ENCODE measurements at regions not wholly inside any gene's neighbourhood (a gene's known extent, or its start where the extent isn't known, plus 50 kb on each side); places are given as distances from the start of the nearest gene placed in this dataset.

GRCh38 chr5:85823462-85824426 lies 794.0 kb upstream of the COX7C start:
- H3K4me3 ChIP-seq (ENCODE audit: low read depth, low read length), result no peak overlapping the region

DNA sequence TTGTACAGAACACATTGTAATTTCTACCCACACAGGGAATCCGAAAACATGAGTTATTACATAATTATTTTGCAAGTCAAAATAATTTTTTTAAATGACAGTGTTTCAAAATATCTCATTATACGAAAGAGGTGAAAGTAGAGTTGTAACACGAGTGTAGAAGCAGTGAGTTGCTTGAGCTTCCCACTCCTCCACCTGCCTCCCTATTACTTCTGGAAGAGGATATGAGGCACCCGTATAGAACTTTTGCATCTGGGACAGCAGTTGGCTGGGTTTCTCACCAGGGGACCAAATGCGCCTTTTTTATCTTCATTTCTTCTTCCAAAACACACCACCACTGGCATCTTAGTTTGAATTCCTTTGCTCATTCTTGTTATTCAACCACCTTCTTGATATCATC lies 779.0 kb upstream of the COX7C start:
- H3K4me3 ChIP-seq (ENCODE audit: low read depth, low read length), result no peak overlapping the region

DNA sequence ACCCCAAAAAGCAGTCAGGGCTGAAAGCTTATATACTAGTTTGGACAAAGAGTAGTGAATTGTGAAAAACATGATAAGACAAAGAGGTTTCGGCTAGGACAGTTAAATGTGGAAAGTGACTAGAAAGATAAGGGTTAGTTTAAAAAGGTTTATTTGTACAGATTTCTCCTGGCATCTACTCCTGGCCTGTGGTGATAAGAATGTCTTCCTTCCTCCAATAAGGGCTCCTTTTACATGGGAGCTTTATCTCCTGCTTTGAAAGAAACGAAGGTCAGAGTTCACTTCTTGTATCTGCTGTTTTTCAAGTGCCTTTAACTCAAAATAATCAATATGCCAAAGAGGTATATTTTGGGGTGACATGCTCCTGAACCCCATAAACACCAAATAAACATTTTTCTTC lies 776.1 kb upstream of the COX7C start:
- H3K4me3 ChIP-seq (ENCODE audit: low read depth, low read length), result no peak overlapping the region

DNA sequence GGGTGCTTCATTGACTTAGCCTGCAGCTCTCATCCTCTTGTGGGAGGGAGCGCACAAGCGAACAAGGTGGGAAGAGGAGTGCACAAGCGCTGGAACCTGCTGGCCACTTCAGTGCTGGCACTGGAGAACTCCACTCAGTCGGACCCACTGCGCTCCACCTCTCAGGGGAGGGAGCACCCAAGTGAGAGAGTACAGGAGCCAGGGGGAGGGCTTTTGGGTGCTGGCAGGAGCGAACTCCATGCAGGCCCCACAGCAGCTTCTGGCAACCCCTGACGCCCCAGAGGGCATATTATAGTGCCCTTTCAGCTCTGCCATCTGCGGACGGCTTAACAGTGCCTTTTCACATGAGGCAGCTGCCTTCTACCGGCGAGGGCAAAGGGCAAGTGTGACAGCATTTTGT lies 774.2 kb upstream of the COX7C start:
- H3K4me3 ChIP-seq (ENCODE audit: low read depth, low read length), result no peak overlapping the region

DNA sequence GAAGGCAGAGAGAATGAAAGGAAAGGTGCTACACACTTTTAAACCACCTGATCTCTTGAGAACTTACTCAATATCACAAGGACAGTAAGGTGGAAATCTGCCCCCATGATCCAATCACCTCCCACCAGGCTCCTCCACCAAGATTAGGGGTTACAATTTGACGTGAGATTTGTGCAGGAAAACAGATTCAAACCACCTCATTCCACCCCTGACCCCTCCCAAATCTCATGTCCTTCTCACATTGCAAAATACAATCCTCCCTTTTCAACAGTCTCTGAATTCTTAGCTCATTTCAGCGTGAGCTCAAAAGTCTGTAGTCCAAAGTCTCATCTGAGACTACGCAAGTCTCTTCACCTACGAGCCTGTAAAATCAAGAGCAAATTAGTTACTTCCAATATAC lies 768.3 kb upstream of the COX7C start:
- H3K4me3 ChIP-seq (ENCODE audit: low read depth, low read length), result no peak overlapping the region

- no peak overlapping the region for H3K4me3 ChIP-seq (ENCODE audit: low read depth, low read length)
Observed at GRCh38 chr5:85865296-85865695, 752.4 kb upstream of the COX7C start.

- H3K4me3 ChIP-seq (ENCODE audit: low read depth, low read length), result no peak overlapping the region
Observed at GRCh38 chr5:85868070-85868469, 749.7 kb upstream of the COX7C start.

- H3K4me3 ChIP-seq (ENCODE audit: low read depth, low read length), result no peak overlapping the region
Observed at GRCh38 chr5:85893996-85894395, 723.7 kb upstream of the COX7C start.

DNA sequence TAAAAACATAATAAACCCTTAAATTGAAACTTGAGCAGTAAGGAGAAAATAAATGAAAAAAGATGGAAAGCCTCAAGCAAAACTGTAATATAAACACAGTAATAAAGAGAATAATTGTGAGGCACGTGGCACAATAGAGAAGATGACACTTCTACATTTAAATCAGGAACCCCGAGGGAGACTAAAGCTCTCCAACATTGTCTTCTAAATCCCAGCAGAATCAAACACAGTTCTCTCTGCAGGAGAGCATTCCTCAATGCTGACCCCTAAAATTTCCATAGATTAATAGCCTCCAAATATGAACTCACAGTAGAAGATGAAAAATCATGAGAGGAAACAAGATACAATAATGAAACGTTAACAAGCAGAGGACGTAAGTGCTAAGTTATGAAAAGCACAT lies 721.2 kb upstream of the COX7C start:
- H3K4me3 ChIP-seq (ENCODE audit: low read depth, low read length), result no peak overlapping the region

- no peak overlapping the region for H3K4me3 ChIP-seq (ENCODE audit: low read depth, low read length)
Observed at GRCh38 chr5:85906460-85906859, 711.3 kb upstream of the COX7C start.

GRCh38 chr5:85910335-85910734 lies 707.4 kb upstream of the COX7C start:
- H3K4me3 ChIP-seq (ENCODE audit: low read depth, low read length), result no peak overlapping the region

GRCh38 chr5:85920984-85921383 lies 696.8 kb upstream of the COX7C start:
- no peak overlapping the region for H3K4me3 ChIP-seq (ENCODE audit: low read depth, low read length)

DNA sequence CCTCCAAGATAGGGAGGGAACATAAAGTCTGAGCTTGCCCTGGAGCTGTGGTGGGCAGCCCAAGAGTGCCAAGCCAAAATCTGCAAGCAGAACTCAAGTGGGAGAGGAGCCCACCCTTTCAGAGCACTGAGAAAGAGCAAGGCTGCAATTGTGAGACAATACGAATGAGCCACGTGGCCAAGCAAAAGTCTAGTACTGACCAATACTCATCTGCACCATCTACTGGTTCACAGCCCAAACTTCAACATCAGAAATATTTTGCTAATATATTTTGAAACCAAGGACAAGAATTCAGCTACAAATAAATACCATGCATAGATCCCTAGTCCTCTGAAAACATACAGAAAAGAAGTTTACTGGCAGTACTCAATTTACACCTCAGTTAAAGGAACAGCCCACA lies 696.2 kb upstream of the COX7C start:
- H3K4me3 ChIP-seq (ENCODE audit: low read depth, low read length), result no peak overlapping the region

DNA sequence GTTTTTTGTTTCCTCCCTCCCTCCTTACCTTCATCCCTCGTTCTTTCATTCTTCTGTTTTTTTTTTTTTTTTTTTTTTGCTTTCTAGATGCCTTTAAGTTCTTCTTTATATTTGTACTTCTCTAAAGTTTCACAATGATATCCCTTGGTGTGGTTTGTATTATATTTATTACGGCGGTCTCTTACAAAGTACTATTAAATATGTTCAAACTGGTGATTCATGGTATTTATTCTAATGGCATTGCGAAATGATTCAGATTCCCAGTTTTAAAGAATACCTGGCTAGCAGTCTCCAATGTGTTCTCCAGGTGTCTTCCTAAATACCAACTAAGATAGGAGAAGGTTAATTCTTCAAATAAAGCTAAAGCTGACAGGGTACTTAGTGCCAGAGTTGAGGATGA lies 690.1 kb upstream of the COX7C start:
- no peak overlapping the region for H3K4me3 ChIP-seq (ENCODE audit: low read depth, low read length)

- no peak overlapping the region for H3K4me3 ChIP-seq (ENCODE audit: low read depth, low read length)
Observed at GRCh38 chr5:85929713-85930112, 688.0 kb upstream of the COX7C start.

- H3K4me3 ChIP-seq (ENCODE audit: low read depth, low read length), result no peak overlapping the region
Observed at GRCh38 chr5:85931220-85931619, 686.5 kb upstream of the COX7C start.

GRCh38 chr5:85938201-85938600 lies 679.5 kb upstream of the COX7C start:
- no peak overlapping the region for H3K4me3 ChIP-seq (ENCODE audit: low read depth, low read length)

- no peak overlapping the region for H3K4me3 ChIP-seq (ENCODE audit: low read depth, low read length)
Observed at GRCh38 chr5:85951707-85952210, 666.0 kb upstream of the COX7C start.

- H3K4me3 ChIP-seq (ENCODE audit: low read depth, low read length), result no peak overlapping the region
Observed at GRCh38 chr5:85952680-85953079, 665.1 kb upstream of the COX7C start.

DNA sequence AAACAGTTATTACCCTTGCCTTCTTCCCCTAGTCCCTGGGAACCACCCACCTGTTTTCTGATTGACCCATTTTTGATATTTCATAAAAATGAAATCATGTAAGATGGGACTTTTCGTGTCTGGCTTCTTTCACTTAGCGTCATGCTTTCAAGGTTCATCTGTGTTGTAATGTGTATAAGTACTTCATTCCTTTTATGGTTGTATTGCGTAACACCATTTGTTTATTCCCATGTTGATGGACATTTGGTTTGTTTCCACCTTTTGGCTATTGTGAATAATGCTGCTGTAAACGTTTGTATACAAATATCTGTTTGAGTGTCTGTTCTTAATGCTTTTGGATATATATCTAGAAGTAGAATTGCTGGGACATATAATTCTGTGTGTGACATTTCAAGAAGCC lies 650.1 kb upstream of the COX7C start:
- no peak overlapping the region for H3K4me3 ChIP-seq (ENCODE audit: low read depth, low read length)

- H3K4me3 ChIP-seq (ENCODE audit: low read depth, low read length), result no peak overlapping the region
Observed at GRCh38 chr5:85972539-85972938, 645.2 kb upstream of the COX7C start.

DNA sequence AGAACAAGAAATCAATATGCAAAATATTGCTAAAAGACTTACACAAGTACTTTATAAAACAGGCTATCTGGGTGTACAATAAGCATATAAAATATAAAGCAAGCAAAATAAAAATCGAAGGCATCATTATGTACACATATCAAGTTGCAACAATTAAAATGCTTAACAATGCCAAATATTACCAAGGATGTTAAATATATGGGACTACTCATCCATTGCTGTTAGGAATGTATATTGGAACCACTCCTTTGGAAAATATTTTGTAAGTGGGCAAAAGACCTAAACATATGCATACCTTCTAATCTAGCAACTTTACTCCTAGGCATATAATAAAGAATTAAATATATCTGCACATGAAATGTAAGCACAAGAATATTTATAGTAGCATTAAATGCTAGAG lies 632.6 kb upstream of the COX7C start:
- H3K4me3 ChIP-seq (ENCODE audit: low read depth, low read length), result no peak overlapping the region

GRCh38 chr5:85990998-85991397 lies 626.7 kb upstream of the COX7C start:
- no peak overlapping the region for H3K4me3 ChIP-seq (ENCODE audit: low read depth, low read length)

All from iPS-11a (cell line).